Stimulated activated CD4-positive, alpha-beta T cell treated with anti-CD3 and anti-CD28 coated beads, Interleukin-15, amount 100 ng/mL, for 1 hour (primary cell): ENCODE measurements at regions not wholly inside any gene's neighbourhood (a gene's known extent, or its start where the extent isn't known, plus 50 kb on each side); places are given as distances from the start of the nearest gene placed in this dataset.

Experiments used
- DNase-seq, 2 donors: peaks; one replicate each; pipeline ENCODE4 v3.0.0-alpha.2; 2020; ENCODE audit warnings: low read depth in 1 of 2, low spot score in 1 of 2

- DNase-seq, result no peak
Measured at GRCh38 chr2:6237039-6237660, 545.0 kb downstream of the SOX11 start.

- no peak for DNase-seq
Measured at GRCh38 chr2:6249557-6249956, 557.4 kb downstream of the SOX11 start.

- no peak for DNase-seq
Measured at GRCh38 chr2:6254441-6254840, 562.3 kb downstream of the SOX11 start.

GRCh38 chr2:6264198-6264597 is 572.0 kb downstream of the SOX11 start:
- no peak for DNase-seq

GRCh38 chr2:6281524-6281923 is 584.2 kb downstream of the CMPK2 start:
- no peak for DNase-seq

- DNase-seq, result no peak
Measured at GRCh38 chr2:6283259-6283658, 582.4 kb downstream of the CMPK2 start.

GRCh38 chr2:6287406-6287805 is 578.3 kb downstream of the CMPK2 start:
- DNase-seq, result no peak

GRCh38 chr2:6288791-6289190 is 576.9 kb downstream of the CMPK2 start:
- DNase-seq, result no peak

- DNase-seq, result no peak
Measured at GRCh38 chr2:6290217-6291015, 575.3 kb downstream of the CMPK2 start.

- no peak for DNase-seq
Measured at GRCh38 chr2:6294791-6295190, 570.9 kb downstream of the CMPK2 start.

GRCh38 chr2:6297238-6297637 is 568.5 kb downstream of the CMPK2 start:
- DNase-seq, result no peak

- no peak for DNase-seq
Measured at GRCh38 chr2:6301426-6301825, 564.3 kb downstream of the CMPK2 start.

GRCh38 chr2:6308986-6309385 is 556.7 kb downstream of the CMPK2 start:
- DNase-seq, result no peak

GRCh38 chr2:6309415-6310255 is 556.1 kb downstream of the CMPK2 start:
- DNase-seq, result no peak

GRCh38 chr2:6310256-6311215 is 555.2 kb downstream of the CMPK2 start:
- DNase-seq, result no peak

- no peak for DNase-seq
Measured at GRCh38 chr2:6312367-6312766, 553.3 kb downstream of the CMPK2 start.

- no peak for DNase-seq
Measured at GRCh38 chr2:6314218-6314960, 551.3 kb downstream of the CMPK2 start.

GRCh38 chr2:6325616-6326015 is 540.1 kb downstream of the CMPK2 start:
- DNase-seq, result no peak

- DNase-seq, result no peak
Measured at GRCh38 chr2:6326958-6327357, 538.7 kb downstream of the CMPK2 start.
